Embryonic facial prominence (tissue), 1 donor: ENCODE measurements at regions not wholly inside any gene's neighbourhood (a gene's known extent, or its start where the extent isn't known, plus 50 kb on each side); places are given as distances from the start of the nearest gene placed in this dataset.
"Not testable (repeated sequence)": the region's sequence is repeated elsewhere in the genome, so short reads cannot be mapped to it uniquely, and the experiment has no call there.

Experiments
- DNase-seq: peaks from one replicate; pipeline ENCODE4 v3.0.0-alpha.2; 2016; ENCODE audit errors: extremely low spot score

GRCh38 chrX:142499992-142500391 is 294.9 kb upstream of the MAGEC2 start:
- no peak for DNase-seq

- DNase-seq, result no peak
These were observed 278.9 kb upstream of the MAGEC2 start for GRCh38 chrX:142483965-142484364.

DNA sequence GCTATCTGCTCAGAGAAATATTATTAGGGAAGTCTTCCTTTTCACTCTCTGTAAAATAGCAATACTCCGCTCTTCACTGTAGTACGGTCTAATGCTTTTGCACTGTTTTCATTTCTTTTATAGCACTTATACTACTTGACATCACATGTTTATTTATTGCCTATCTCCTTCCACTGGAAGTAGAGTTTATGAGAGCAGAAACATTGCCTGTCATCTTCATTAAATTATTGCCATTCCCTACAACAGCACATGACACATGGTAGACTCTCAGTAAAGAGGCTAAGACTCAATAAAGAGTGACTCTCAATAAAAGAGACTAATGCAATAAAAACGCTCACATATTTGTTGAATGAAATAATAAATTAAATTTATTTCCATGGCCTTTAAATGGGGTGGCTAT is 241.3 kb upstream of the MAGEC2 start:
- no peak for DNase-seq

DNA sequence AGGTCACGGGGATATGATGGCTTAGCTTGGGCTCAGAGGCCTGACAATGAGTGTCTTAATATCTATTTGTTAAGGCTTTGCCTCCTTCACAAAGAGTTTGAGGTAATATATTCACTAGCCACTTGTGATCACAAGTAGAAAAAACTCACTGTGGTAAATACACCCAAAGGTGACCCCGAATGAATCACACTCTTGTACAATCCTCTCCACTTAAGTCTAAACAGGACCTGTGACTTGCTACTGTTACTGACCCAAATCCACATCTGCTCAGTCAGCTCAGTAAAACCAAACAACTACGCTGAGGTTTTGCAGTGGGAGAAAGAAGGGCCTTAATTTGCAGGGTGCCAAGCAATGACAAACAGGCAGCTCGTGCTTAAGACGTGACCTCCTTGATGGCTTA is 223.8 kb upstream of the MAGEC2 start:
- no peak for DNase-seq

GRCh38 chrX:142390998-142391397 is 185.9 kb upstream of the MAGEC2 start:
- DNase-seq, result not testable (repeated sequence)

DNA sequence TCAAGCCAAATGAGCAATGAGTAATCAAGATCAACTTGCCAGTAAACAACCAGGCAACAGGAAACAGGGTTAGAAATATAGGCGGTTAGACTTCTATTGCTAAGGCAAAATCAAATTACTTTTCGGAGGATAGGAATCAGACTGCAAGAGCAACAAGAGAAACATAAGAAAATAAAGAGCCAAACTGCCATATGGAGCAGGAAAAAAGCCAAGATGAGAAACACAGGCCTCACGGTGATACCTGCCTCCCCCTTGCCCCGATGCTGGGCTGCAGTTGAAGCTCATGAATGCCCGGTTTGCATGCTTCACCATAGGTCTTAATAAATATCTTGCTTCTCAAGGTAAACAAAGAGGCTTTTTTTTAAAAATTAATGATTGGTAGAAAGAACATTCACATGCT is 158.4 kb upstream of the MAGEC2 start:
- DNase-seq, result no peak

- DNase-seq, result no peak
These were observed 154.2 kb upstream of the MAGEC2 start for GRCh38 chrX:142359331-142359730.

GRCh38 chrX:142327182-142327581 is 122.1 kb upstream of the MAGEC2 start:
- no peak for DNase-seq

DNA sequence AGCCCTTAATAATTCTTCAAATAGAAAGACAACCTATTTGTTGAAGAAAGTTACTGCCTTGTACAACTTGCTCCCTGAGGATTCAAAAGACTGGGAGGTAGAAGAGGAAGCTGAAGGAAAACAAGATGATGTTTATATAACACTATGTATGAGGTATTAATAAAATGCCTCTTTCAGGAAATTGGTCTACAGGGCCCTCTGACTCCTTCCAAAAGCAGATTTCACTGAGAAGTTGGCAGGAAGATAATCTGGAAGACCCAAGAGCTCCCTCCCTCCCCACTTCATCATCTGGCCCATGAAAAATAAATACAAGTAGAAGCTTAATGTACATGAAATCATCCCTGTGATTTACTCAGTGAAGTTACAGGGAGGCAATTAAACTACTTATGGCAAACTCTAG is 107.5 kb upstream of the MAGEC2 start:
- DNase-seq, result no peak

DNA sequence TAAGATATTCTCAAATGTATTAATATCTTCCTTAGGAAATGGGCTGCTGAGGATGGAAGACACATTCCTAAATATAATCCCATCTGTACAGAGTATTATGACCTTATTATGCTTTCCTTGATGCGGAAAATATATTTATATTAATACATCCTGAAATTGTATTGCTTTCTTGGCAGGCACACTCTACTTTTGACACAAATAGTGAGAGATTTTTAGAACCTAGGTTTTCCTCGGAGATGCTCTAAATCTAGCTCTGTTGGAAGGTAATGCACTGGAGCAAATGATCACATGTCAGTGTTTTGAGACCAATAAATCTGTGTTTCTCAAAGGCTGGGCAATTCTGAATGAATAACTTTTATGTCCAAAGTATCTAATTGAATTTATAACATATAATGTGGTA is 94.3 kb upstream of the MAGEC2 start:
- DNase-seq, result no peak

DNA sequence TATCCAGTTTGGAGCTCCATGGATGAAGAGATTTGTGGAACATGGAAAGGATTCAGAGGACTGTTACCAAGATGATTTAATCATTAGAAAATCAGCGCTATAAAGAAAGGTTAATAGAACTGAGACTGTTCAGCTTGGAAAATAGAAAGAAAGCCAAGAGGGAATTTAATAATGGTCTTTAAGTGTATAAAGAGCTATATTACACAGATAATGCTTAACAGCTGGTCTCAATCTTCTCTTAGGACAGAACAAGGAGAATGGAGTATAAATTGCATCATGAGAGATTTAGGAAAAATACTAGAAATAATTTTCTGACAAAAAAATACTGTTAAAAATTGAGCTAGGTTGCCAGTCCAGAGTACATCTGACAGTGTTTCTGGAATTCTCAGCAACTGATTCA is 91.3 kb upstream of the MAGEC2 start:
- DNase-seq, result peak; percentile 5

DNA sequence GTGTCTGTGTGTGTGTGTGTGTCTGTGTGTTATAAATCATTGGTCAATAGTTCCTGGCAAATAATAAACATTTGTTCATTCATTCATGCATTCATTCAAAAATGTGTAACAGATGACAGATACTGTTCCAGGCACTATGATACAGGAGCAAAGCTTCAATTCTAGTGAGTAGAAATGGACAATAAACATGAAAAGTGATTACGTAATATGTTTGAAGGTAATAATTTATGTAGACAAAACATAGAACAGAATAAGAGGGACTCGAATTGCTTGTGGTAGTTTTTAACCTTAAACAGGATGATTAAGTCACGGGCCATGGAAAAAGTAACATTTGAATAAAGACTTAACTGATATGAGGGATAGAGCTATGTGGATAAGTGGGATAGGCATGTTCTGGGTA is 90.1 kb upstream of the MAGEC2 start:
- DNase-seq, result no peak

DNA sequence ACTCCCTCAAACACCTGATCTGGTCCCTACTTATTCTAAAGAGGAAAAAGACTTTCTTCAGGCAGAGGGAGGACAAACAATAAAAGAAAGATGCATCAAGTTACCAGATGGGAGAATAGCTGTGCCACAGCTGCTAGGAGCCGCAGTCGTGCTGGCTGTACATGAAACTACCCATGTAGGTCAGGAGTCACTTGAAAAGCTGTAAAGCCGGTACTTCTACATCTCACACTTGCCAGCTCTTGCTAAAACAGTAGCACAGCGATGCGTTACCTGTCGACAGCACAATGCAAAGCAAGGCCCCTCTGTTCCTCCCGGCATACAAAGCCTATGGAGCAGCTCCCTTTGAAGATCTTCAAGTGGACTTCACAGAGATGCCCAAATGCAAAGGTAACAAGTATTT is 65.1 kb upstream of the MAGEC2 start:
- DNase-seq, result not testable (repeated sequence)

DNA sequence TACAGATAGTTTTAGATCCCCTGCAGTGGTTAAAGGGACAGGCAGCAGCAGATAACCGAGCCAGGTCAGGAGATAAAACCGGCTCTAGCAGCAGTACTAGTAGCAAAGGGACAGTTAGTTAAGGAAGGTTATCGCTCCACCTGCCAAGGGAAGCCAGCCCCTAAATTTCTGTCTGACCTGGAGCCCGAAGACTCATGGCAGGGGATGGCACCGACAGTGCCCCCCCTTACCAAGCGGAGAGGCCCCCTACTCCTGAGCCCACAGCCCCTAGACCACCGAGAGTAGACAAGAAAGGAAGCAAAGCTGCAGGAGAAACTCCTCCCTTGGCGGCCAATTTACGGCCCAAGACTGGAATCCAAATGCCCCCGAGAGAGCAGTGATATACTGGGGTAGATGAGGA is 61.3 kb upstream of the MAGEC2 start:
- no peak for DNase-seq

DNA sequence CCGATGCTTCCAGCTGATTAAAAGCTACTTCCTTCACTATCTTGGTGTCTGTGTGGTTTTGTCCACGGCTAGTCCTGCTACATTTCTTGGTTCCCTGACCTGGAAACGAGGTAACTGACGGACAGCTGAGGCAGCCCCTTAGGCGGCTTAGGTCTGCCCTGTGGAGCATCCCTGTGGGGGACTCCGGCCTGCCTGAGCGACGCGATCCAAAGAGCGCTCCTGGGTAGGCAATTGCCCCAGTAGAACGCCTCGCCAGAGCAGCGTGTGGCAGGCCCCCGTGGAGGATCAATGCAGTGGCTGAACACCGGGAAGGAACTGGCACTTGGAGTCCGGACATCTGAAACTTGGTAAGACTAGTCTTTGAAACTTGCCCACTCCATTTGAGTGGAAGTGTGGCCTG is 60.5 kb upstream of the MAGEC2 start:
- DNase-seq, result not testable (repeated sequence)

DNA sequence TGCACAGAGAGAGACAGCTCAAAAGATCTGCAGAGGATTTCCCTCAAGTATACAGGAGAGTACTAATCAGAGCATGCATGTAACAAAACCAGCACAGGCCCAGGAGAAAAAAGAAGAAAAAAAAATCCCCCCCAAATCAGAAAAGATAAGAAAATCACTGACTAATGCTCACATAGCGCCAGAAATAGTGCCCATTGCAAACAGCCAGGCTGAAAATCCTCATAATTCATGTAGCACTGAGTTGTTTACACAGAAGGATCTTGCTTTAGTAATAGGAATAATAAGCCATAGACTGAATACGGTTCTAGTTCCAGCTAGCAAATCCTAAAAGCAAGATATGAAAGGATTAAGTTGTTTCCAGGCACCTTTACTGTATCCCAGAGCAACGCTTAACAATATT is 51.8 kb upstream of the MAGEC2 start:
- DNase-seq, result no peak
